ENCODE measurements at regions not wholly inside any gene's neighbourhood (a gene's known extent, or its start where the extent isn't known, plus 50 kb on each side); places are given as distances from the start of the nearest gene placed in this dataset.

DNA sequence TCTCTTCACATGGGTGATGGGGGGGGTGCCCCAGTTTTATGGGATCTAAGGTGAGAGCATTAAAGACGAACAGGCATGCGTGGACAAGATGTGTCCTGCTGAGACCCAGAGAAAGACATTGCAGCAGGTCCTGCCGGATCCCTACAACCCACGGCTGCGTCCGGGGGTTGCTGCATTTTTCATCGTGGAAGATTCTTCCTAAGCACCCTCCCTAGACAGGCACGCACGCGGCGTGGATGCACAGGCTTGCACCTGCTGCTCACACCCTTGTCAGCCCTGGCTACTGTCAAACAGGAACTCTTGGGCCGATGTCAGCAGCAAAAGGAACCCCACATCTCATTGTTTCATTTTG, 280.6 kb upstream of the RTL1 start:
- no peak for DNase-seq

DNA sequence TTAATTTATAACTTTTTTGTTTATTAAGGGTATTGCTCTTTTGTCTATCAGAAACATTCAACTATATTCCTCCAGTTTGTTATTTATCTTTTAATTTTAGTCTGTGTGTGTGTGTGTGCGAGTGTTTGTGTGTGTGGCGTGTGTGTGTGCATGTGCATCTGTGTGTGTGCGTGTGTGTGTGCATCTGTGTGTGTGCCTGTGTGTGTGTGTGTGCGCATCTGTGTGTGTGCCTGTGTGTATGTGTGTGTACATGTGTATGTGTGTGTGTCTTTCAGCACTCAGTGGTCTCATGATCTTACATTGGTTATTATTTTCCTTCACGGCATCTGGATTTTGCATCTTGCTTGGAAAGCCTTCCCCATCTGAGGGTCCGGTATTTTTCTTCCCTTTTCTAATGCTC, 281.1 kb upstream of the RTL1 start:
- DNase-seq, result no peak

DNA sequence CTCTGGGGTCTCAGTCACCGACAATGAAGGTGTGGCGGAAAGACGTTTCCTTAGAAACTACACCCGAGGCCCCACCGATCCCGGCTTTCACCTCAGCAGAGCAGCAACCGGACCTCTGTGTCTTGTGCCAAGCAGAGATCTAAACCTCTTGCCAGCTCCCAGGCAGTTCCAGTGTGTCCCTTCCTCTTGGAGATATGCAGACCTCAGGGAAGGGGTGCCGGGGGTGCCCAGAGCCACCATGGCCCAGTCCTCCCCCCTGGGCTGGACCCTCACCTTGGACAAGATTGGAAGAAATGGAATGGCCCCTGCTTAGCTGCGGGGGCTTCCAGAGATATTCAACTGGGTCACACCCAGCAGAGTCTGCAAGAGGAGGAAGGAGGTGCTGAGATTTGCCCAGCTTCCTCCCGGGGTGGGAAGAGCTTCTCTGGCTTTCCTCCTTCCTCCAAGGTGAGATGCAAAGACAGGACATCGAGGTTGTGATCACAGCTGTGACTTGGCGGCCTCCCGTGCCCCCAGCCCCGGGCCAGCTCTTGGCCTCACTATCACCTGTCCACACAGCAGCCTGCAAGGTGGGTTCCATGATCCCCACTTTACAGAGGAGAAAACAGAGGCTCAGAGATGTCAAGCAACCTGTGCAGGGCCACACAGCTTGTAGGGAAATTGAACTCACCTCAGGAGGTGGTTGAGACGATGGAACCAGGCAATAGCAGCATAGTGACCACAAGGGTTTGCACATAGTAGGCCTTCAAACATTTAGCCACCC, 281.7 kb upstream of the RTL1 start:
- DNase-seq, result no peak

DNA sequence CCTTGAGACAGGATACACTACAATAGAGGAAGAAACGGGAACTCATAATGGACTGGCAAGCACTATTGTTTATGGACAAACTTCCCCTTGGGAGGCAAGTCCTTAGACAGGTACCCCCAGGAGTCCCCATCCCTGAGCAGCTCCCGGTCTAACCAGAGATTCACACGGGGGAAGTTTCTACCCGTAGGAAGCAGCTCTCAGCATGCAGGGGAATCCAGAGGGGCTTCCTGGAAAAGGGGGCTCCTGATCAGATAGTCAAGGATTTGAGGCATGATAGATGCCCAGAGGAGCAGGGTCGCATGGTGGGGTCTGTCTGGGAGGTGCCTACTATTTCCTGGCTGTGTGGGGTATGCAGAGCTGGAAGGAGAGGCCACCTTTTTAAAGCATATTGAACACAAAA, 282.4 kb upstream of the RTL1 start:
- no peak for DNase-seq

DNA sequence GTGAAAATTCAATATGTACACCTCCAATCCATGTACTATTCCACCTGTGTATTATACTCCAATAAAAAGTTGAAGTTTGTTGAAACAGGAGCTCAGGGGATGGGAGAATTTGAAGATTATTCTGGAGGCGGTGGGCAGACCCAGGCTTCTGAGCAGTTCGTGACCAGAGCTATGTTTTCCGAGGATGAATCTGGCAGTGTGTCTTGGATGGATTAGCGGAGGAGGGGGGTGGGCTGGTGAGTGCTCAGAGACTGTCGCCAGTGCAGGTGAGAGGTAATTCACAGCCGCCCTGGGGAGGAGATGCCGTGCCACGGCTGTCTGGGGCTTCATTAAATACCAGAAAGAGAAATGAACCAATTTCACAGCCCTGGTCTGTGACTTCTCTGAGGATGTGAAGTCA, 283.0 kb upstream of the RTL1 start:
- DNase-seq, result no peak

DNA sequence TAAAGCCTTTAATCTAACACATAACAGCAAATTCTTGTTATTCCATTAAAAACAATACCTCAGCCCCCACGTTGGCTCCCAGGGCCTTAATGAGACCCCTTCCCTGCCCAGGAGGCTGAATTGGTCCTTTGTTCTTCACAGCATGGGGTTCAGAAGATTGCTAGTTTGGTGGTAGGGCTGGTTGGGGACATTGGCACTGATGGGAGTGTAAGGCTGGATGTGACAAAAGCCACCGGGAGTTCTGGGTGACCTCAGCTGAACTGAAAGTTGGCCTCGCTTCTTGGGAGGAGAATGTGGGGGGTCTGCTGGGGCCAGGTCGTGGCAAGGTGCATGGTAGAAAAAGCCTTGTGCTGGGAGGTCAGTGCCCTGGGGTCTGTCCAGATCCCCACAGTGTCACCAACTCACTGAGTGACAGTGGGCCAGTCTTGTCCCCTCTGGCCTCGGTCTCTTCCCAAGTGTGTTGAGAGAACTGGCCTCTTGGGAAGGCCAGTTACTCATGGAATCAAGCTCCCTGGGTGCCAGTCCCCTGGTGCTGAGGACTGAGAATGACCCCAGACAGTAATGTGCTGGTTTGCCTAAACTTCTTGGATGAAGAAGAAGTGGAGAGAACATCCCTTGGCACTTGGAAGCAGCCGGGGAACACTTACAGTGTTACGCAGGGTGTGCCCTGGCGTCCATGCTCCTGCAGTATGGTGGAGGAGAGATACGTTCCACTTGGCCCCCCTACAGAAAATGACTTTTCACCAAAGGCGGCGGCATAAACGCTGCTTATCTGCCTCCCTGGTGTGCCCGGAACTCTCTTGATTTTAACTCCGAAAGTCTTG, 283.7 kb upstream of the RTL1 start:
- no peak for DNase-seq

DNA sequence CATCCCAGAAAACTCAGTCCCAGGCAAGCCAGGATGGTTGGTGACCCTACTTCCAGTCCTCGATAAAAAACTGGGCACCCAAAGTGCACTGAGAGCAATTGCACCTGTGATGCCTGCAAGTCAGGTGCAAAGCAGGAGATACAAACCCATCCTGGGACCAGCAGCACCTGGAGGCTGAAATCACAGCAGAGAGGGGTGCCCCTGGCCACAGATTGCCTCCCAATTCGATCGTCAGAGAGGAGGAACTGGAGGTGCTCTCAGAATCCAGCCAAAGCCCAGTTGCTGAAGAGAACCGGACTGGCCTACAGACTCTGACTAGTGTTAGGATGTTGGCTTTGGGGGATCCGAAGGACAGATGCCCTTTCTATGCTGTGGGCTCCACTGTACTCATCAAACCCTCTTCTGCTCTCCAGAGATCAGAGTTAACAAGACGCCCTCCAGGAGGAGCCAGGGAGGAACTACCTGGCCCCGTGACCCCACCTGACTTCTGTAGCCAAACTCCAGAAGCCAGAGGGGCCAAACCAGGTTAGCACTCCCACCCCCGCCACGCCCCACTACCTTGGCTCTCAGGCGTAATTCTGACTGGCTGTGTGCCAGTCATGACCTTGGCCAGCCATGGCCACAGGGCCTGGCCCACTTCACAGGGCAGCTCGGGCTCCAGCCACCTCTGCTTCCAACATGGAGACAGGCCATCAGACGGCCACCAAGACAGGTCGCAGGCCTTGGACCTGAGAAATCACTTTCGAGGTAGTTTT, 284.5 kb upstream of the RTL1 start:
- no peak for DNase-seq

DNA sequence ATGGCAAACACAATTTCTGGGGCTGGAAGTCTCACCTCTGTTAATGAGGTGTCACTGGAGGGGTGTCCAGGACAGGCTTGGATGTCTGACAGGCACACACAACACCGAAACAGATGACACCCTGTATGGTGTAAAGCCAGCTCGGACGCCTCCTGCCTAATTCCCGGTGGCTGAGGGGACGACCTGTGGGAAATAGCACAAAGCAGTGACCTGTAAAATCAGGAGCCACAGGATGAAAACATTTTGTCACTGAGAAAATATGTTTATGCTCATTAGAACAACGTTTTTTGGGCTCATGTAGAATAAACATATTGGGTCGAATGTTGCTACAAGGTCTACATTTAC, 285.0 kb upstream of the RTL1 start:
- DNase-seq, result no peak

DNA sequence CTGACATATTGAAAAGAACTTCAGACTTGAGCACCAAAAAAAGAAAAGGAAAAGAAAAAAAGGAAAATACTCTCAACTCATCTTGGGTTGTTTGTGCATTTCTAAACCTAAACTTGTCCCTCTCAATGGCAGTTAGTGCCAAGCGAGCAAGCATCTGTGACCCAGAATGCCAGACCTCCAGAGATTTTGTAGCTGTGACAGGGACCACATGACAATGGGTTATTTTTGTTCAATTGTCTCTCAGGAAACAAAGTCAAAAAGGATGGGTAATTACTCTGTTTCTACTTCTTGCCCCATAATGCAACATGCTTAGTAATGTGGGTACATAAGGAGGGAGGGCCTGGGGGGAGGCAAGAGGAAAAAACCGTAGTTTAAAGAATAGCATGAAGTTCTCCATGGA, 285.7 kb upstream of the RTL1 start:
- no peak for DNase-seq

DNA sequence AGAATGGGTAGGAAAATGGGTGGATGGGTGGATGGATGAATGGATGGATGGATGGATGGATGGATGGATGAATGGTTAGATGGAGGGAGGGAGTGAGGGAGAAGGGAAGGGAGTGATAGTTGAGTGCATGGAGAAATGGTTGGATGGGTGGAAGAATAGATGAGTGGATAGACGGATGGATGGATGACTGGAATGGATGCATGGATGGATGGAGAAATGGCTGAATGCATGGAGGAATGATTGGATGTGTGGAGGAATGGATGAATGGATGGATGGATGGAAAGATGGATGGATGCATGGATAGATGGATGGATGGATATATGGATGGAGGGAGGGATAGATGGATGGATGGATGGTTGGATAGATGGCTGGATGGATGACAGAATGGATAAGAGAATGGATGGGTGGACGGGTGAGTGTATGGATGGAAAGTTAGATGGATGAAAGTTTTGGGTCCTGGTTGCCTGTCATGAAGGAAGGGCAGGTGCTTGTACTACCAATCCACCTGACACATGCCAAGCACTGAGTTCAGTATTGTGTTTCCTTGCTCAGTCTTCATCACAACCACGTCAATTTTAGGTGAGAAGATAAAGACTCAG, 286.5 kb upstream of the RTL1 start:
- DNase-seq, result no peak

DNA sequence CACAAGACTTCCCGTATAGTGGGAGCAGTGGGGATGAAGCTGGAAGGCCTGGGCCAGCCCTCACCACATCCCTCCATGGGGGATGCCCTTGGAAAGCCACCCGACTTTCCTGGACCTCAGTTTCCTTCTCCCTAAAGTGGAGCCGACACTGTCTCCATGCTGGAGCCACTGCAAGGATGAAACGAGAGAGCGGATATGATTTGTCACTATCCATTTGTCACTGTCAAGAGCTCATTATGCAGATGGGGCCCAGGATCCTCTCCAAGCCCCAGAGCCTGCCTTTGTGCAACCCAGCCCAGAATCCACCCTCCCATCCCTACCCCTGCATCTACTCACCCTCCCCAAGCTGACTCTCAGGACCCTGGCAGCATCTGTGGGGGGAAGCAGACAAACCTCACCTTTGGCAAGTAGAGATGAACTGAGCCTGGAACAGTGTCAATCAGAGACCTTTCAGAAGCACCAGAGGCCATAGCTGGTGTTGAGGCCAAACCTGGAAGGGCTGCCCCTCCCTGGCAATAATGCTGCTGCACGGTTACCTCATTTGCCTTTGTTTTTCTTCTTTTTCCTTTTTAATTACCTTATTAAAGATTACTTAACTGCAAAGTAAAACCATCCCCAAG, 287.7 kb upstream of the RTL1 start:
- no peak for DNase-seq

DNA sequence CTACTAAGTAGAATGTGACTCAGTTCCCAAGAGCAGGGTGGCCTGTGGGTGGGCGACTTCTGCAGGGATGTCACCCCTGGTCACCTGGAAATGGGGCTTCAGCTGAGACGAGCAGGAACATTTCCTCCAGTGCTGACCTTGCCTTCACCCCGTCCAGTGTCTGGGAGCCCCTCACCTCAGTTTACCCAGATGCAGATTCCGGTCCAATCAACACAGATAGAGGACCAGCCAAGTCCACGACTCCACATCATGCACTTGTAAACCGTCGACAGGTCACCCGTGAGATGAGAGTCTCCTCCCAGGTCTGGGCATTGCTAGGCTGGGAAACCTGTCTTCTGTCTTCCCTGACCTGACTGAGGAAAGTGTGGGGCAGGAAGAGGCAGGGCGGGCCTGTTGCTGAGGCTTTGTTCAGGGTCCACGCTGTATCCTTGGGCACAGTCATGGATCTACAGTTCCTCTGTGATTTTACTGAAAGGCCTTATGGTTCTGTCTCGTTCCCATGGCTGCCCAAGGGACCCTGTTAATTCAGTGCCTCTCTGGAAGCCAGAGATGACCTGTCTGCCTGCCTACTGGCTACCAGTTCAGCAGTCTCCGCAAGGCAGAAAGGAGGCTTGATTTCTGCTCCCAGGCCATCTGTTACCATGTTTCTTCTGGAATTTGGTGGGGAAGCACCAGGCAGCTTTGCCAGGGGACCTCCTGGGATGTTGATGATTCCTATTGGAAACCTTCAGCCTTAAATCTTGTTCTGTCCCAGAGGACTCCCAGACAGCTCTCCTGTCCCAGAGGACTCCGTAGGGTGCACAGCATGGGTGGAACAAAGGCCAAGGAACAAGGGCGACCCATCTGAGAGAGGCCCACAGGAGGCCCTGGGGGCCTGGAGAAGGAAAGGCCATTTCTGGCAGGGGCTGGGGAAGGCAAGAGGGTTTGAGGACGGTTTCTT, 288.5 kb upstream of the RTL1 start:
- DNase-seq, result no peak

DNA sequence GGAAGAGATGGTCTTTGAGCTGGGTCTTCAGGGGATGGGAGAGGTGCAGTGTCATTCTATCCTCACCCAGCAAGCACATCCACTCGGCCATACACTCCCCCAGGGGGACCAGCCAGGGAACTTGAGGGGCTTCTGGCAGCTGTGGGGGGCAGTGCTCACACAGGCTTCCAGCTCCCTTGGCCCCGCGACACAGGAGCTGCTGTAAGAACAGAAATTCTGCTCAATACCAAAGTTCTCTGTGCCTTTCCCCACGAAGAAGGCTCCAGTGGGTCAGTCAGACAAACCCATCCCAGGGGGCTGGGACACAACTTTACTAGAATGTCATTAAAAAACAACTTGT, 289.1 kb upstream of the RTL1 start:
- no peak for DNase-seq

DNA sequence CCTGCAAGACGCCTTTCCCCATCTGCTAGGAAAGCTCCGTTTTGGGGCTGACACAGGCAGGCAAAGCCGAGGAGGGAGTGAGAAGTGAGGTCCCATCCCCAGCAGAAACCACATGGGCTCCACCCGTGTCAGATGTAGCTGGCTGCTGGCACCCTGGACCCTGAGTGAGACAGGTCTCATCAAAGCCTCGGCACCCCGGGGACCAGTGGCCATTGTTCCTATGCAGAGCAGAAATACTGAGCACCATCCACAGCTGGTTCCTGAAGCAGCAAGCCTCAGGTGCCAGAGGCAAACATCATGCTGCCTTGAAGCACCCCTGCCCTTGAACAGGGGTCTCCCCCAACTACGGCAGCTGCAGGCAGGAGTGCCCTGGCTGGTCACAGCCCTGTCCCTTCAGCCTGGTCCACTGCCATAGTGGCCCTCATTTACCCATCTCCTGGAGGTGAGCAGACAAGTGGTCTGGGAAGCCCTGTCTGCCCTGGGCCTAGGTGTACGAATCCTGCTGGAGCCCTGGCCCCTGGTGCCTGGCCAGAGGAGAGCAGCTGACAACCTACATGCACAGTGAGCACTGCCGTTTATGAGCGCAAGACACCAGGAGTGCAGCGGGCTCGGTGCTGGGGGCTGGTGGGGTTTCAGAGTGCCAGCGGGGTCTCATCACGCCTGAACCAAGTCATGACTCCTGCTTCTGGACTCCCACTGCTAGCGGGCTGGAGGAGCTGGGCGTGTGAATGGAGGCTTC, 289.8 kb upstream of the RTL1 start:
- DNase-seq, result no peak

DNA sequence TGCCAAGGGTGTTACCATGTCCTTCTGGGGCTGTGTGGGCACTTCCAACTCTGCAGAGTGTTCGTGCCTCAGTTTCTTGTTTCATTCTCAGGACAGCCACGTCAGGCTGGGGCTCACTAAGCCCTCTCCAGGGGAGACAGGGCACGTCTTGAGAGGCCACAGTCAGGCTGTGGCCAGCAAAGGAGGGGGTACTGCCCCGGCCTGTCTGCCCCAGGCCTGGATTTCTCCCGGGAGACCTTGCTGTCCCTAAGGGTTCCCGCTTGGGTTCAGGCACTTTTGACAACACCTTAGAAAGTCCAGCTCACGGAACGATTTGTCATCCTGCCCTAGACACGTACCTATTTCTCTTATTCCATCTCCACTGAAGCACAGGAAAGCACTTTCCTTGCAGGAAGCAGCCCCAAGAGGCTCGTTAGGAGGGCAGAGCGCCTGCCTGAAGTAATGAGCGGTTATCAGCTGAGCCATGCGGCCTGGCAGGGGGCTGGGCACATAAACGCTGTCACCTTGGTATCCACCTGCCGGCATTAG, 290.4 kb upstream of the RTL1 start:
- DNase-seq, result no peak

DNA sequence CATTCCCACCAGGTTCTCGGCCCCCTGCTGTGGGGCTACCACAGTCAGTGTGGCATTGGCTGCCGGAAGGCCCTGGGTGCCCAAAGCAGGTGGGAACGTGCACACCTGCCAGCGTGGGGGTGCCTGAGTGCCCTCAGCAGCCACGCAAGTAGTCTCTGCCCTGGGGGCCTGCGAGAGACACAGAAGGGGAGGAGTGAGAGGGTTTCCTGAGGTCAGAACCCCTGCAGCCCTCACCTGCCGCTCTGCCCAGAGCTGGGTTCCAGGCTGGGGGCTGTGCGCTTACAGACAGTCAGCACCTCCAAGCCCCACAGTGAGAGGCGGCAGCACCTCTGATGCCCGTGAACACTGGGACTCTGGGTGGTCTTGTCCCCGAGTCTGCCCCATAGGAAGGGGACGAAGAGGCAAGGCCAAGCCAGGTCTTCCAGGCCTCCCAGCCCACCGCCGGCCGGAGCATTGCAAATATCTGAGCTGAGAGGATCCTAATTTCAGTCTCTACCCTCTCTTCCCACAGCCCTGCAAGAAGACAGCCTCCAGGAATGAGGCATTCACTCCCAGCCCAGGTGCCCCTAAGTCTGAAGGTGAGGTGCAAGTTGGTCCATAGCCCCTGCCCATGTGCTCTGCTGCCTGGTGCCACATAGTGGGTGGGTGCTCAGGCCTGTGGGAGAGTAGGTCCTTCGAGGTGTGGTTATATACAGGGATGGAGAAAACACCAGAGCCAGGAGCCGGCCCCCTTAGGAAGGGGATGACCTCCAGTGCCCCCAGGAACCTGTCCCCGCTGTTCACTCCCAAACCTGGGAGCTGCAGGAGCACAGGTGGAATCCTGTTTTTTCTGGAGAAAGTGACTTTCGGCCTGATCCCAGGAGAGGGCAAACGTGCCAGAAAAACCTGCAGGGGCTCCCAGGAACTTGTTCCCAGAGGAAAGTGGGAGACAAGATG, 291.1 kb upstream of the RTL1 start:
- no peak for DNase-seq

DNA sequence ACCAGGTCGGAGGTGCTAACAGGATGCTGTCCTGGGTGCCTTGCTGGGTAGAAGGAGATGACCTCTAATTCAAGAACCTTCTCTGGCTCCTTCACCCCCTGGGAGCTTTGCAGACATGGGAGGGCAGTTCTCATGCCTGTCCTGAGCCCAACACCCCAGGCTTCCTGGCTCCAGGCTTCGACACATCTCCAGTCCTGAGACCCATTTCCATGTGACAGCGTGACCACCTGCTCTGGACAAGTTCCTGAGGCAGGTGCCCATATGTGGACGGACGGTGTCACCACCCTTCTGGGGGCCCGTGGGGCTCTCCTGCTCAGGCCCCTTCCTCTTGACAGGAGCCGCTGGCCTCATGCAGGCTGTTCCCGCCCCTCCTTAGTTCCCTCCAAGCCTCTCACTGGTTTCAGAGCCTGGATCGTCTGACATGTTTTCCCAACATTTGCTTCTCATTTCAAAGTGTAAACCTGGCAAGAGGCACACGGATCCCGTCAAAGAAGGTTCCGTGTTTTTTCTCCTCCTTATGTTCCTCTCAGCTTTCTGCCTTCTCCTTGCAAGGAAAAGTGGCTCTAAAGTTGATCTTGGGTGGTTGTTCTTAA, 291.9 kb upstream of the RTL1 start:
- DNase-seq, result no peak

DNA sequence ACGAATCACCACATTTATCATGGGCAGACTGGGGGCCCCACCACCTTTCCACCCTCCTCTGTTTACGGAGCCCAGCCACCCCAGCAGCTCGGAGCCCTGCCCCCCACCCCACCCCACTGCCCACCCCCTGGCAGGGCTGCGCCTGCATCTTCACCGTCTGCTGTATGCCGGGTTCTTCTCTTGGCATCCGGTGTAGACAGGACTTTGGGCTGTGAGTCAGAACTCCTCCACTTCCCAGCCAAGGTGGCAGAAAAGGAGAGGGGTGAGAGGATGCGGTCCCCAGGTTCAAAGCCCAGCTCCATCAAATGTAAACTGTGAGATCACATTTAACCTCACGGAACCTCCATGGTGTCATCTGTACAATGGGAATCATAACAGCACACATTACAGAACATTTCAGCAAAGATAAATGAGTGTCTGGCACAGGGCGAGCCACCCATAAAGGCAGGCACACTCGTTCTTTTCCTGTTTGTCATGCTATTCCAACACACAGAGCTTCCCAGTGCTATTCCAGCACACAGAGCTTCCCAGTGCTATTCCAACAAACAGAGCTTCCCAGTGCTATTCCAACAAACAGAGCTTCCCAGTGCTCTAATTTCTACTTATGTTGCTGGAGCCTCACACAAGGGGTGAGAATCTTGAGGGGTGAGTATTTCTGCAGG, 292.7 kb upstream of the RTL1 start:
- DNase-seq, result no peak
